ENCODE measurements at regions not wholly inside any gene's neighbourhood (a gene's known extent, or its start where the extent isn't known, plus 50 kb on each side); places are given as distances from the start of the nearest gene placed in this dataset.

- DNase-seq: no peak
Observed at GRCh38 chr10:10927608-10928007, 90.1 kb upstream of the CELF2 start.

GRCh38 chr10:10930979-10931743 is 86.5 kb upstream of the CELF2 start:
- DNase-seq: no peak

GRCh38 chr10:10935032-10935431 is 82.6 kb upstream of the CELF2 start:
- DNase-seq: no peak

- no peak for DNase-seq
Observed at GRCh38 chr10:10938676-10939075, 79.0 kb upstream of the CELF2 start.

GRCh38 chr10:10941127-10941730 is 76.4 kb upstream of the CELF2 start:
- DNase-seq: no peak

- no peak for DNase-seq
Observed at GRCh38 chr10:10942441-10942840, 75.2 kb upstream of the CELF2 start.

- DNase-seq: no peak
Observed at GRCh38 chr10:10946081-10946480, 71.6 kb upstream of the CELF2 start.

GRCh38 chr10:10946801-10947200 is 70.9 kb upstream of the CELF2 start:
- DNase-seq: no peak

- DNase-seq: no peak
Observed at GRCh38 chr10:10951675-10952074, 66.0 kb upstream of the CELF2 start.

GRCh38 chr10:10952800-10953199 is 64.9 kb upstream of the CELF2 start:
- no peak for DNase-seq

GRCh38 chr10:10956681-10957542 is 60.8 kb upstream of the CELF2 start:
- DNase-seq: peak in 1 of 3 experiments; percentile 27

- no peak for DNase-seq
Observed at GRCh38 chr10:10958041-10958440, 59.6 kb upstream of the CELF2 start.

- no peak for DNase-seq
Observed at GRCh38 chr10:10959666-10960065, 58.0 kb upstream of the CELF2 start.

GRCh38 chr10:10960534-10960933 is 57.1 kb upstream of the CELF2 start:
- no peak for DNase-seq

GRCh38 chr10:10961072-10961471 is 56.6 kb upstream of the CELF2 start:
- no peak for DNase-seq

- DNase-seq: no peak
Observed at GRCh38 chr10:10967029-10967428, 50.6 kb upstream of the CELF2 start.

GRCh38 chr10:10967581-10968256 is 50.0 kb upstream of the CELF2 start:
- DNase-seq: no peak

Data from NCI-H1417 (cell line).